Neuronal stem cell (in vitro differentiated cells): ENCODE measurements at regions not wholly inside any gene's neighbourhood (a gene's known extent, or its start where the extent isn't known, plus 50 kb on each side); places are given as distances from the start of the nearest gene placed in this dataset.

ENCODE experiments used
- DNase-seq: peaks from one replicate; pipeline ENCODE4 v3.0.0-alpha.2; 2013; ENCODE audit warnings: low spot score
- H2AFZ ChIP-seq: one replicate; pipeline ENCODE4 v1.6.1; 2013; ENCODE audit warnings: mild to moderate bottlenecking, low read length, inconsistent platforms
- H2AK5ac ChIP-seq: 2 replicates; pipeline ENCODE4 v1.6.1; 2013; ENCODE audit warnings: low read depth, mild to moderate bottlenecking, inconsistent platforms, low read length, moderate library complexity, mixed read lengths
- H2BK120ac ChIP-seq: 2 replicates; pipeline ENCODE4 v1.6.1; 2013; ENCODE audit warnings: low read depth, mild to moderate bottlenecking, inconsistent platforms, low read length, moderate library complexity, mixed read lengths
- H2BK12ac ChIP-seq: one replicate; pipeline ENCODE4 v1.6.1; 2013; ENCODE audit warnings: low read length, inconsistent platforms
- H2BK15ac ChIP-seq: 2 replicates; pipeline ENCODE4 v1.6.1; 2013; ENCODE audit warnings: mild to moderate bottlenecking, low read length, inconsistent platforms, mixed read lengths
- H2BK5ac ChIP-seq: one replicate; pipeline ENCODE4 v1.6.1; 2013; ENCODE audit warnings: inconsistent platforms, mild to moderate bottlenecking, low read length, moderate library complexity
- H3K14ac ChIP-seq: one replicate; pipeline ENCODE4 v1.6.1; 2013; ENCODE audit warnings: low read length, inconsistent platforms
- H3K18ac ChIP-seq: 2 replicates; pipeline ENCODE4 v1.6.1; 2013; ENCODE audit warnings: low read length, inconsistent platforms
- H3K23ac ChIP-seq: 2 replicates; pipeline ENCODE4 v1.6.1; 2013; ENCODE audit warnings: low read depth, mild to moderate bottlenecking, mixed read lengths, low read length, inconsistent platforms; ENCODE audit not compliant: poor library complexity
- H3K27ac ChIP-seq: replicated peaks from 3 replicates; pipeline ENCODE4 v1.5.1; 2013; ENCODE audit warnings: low read length, inconsistent platforms
- H3K27me3 ChIP-seq, 3 experiments: 2 replicates each; pipeline ENCODE4 v1.6.1; 2013; ENCODE audit warnings: low read length in 3 of 3, mild to moderate bottlenecking in 2 of 3, inconsistent platforms in 1 of 3, low read depth in 1 of 3, mixed read lengths in 1 of 3, moderate library complexity in 1 of 3; ENCODE audit not compliant: control insufficient read depth in 3 of 3, insufficient read depth in 3 of 3
- H3K36me3 ChIP-seq, 2 donors: replicated peaks in 1 of 2; 2 replicates each; pipeline ENCODE4 v1.6.1; 2013; ENCODE audit warnings: low read length in 2 of 2; ENCODE audit not compliant: control insufficient read depth in 2 of 2, insufficient read depth in 2 of 2
- H3K4ac ChIP-seq: 2 replicates; pipeline ENCODE4 v1.6.1; 2013; ENCODE audit warnings: inconsistent platforms, mild to moderate bottlenecking, low read length, moderate library complexity
- H3K4me1 ChIP-seq, 2 donors: 1 replicate in 1 of 2; 2 replicates in 1 of 2; pipeline ENCODE4 v1.6.1; 2013; ENCODE audit warnings: low read length in 2 of 2, low read depth in 1 of 2; ENCODE audit not compliant: control insufficient read depth in 2 of 2, insufficient read depth in 1 of 2
- H3K4me2 ChIP-seq: one replicate; pipeline ENCODE4 v1.6.1; 2013; ENCODE audit warnings: mild to moderate bottlenecking, low read length, inconsistent platforms; ENCODE audit not compliant: insufficient read depth, poor library complexity, severe bottlenecking
- H3K4me3 ChIP-seq, 2 donors: 2 replicates each; pipeline ENCODE4 v1.5.1; 2013; ENCODE audit warnings: low read length in 2 of 2, mild to moderate bottlenecking in 2 of 2, inconsistent platforms in 1 of 2, moderate library complexity in 1 of 2
- H3K79me1 ChIP-seq: one replicate; pipeline ENCODE4 v1.6.1; 2013; ENCODE audit warnings: low read depth, mild to moderate bottlenecking, inconsistent platforms, low read length, moderate library complexity
- H3K9ac ChIP-seq: one replicate; pipeline ENCODE4 v1.6.1; 2013; ENCODE audit warnings: mild to moderate bottlenecking, low read depth, low read length, inconsistent platforms; ENCODE audit not compliant: poor library complexity
- H3K9me3 ChIP-seq, 2 donors: replicated peaks in 1 of 2; 2 replicates each; pipeline versions ENCODE3 to v1.6.1; 2013; ENCODE audit warnings: low read length in 2 of 2, mild to moderate bottlenecking in 2 of 2, inconsistent platforms in 1 of 2, low read depth in 1 of 2, mixed read lengths in 1 of 2, moderate library complexity in 1 of 2; ENCODE audit not compliant: control insufficient read depth in 2 of 2, insufficient read depth in 1 of 2
- H4K8ac ChIP-seq: one replicate; pipeline ENCODE4 v1.6.1; 2013; ENCODE audit warnings: low read depth, mild to moderate bottlenecking, inconsistent platforms, low read length, moderate library complexity
- H4K91ac ChIP-seq: one replicate; pipeline ENCODE4 v1.6.1; 2013; ENCODE audit warnings: low read length, low read depth, mild to moderate bottlenecking, inconsistent platforms; ENCODE audit not compliant: poor library complexity
- WGBS, 2 donors: extraction: QIAGEN DNeasy Blood & Tissue Kit; methylation state at CpG; one replicate each; pipeline ENCODE4 v1.1.7; 2013; ENCODE audit warnings: missing lambda C conversion rate in 2 of 2, mixed read lengths in 1 of 2; ENCODE audit not compliant: insufficient read length in 2 of 2, insufficient replicate concordance in 1 of 2; ENCODE audit errors: extremely low coverage in 2 of 2; 5-methylcytosine and 5-hydroxymethylcytosine counted together

GRCh38 chr1:19015476-19015875 is 59.0 kb upstream of the IFFO2 start:
- no peak overlapping the region for H2BK120ac ChIP-seq
- no peaks in the 10 kb centered on the region for H3K79me1 ChIP-seq
- no peak overlapping the region for H2BK5ac ChIP-seq
- H3K14ac ChIP-seq, result no peak overlapping the region
- H3K4me1 ChIP-seq, result peaks cover 15 to 25% of the 10 kb centered on the region in 2 donors
- H4K91ac ChIP-seq, result no peak overlapping the region
- H3K36me3 ChIP-seq, result no peaks in the 10 kb centered on the region
- H3K23ac ChIP-seq, result no peak overlapping the region
- H2BK12ac ChIP-seq, result no peak overlapping the region
- H3K4me3 ChIP-seq, result no peak overlapping the region
- no peak overlapping the region for H3K18ac ChIP-seq
- H3K4me2 ChIP-seq, result no peak overlapping the region
- no peak overlapping the region for H3K4ac ChIP-seq
- H2AK5ac ChIP-seq, result no peak overlapping the region
- WGBS, 2 donors, result no CpG with 5 or more reads among the region's 6 CpGs
- H3K27ac ChIP-seq, result no peak overlapping the region
- no peaks in the 10 kb centered on the region for H3K27me3 ChIP-seq
- no peak overlapping the region for H2AFZ ChIP-seq
- H3K9me3 ChIP-seq, result no peaks in the 10 kb centered on the region
- no peak for DNase-seq
- no peak overlapping the region for H4K8ac ChIP-seq
- no peak overlapping the region for H3K9ac ChIP-seq
- H2BK15ac ChIP-seq, result no peak overlapping the region

- Histone ChIP-seq H3K79me1 (no peaks in the 10 kb centered on the region), H3K27me3 (no peaks in the 10 kb centered on the region), H3K36me3 (no peaks in the 10 kb centered on the region), H3K4me1 (peaks cover 22 to 26% of the 10 kb centered on the region in 2 donors), H4K91ac (no peak overlapping the region), H2AFZ (no peak overlapping the region), H3K23ac (no peak overlapping the region), H3K4ac (no peak overlapping the region), H3K18ac (no peak overlapping the region), H3K4me2 (no peak overlapping the region), H2BK15ac (no peak overlapping the region), H2BK12ac (no peak overlapping the region), H2BK120ac (no peak overlapping the region), H3K9ac (no peak overlapping the region), H2AK5ac (no peak overlapping the region), H2BK5ac (no peak overlapping the region), H4K8ac (no peak overlapping the region), H3K27ac (no peak overlapping the region), H3K4me3 (no peak overlapping the region), H3K9me3 (no peaks in the 10 kb centered on the region), H3K14ac (no peak overlapping the region)
- no CpG with 5 or more reads among the region's 7 CpGs for WGBS, 2 donors
- DNase-seq, result no peak
Observed at GRCh38 chr1:19014765-19015164, 58.3 kb upstream of the IFFO2 start.

GRCh38 chr1:19013826-19014548 is 57.5 kb upstream of the IFFO2 start:
- Histone ChIP-seq H2AK5ac (no peak overlapping the region), H3K18ac (no peak overlapping the region), H4K8ac (no peak overlapping the region), H3K4ac (no peak overlapping the region), H3K14ac (no peak overlapping the region), H2BK120ac (no peak overlapping the region), H2BK12ac (no peak overlapping the region), H3K79me1 (no peaks in the 10 kb centered on the region), H3K27me3 (no peaks in the 10 kb centered on the region), H4K91ac (no peak overlapping the region), H2BK15ac (no peak overlapping the region), H3K4me1 (peaks cover 28 to 29% of the 10 kb centered on the region in 2 donors), H3K23ac (no peak overlapping the region), H3K4me2 (no peak overlapping the region), H2BK5ac (no peak overlapping the region), H3K9ac (no peak overlapping the region), H3K27ac (no peak overlapping the region), H3K4me3 (no peak overlapping the region), H3K9me3 (no peaks in the 10 kb centered on the region), H2AFZ (no peak overlapping the region), H3K36me3 (no peaks in the 10 kb centered on the region)
- WGBS, 2 donors, result no CpG with 5 or more reads among the region's 16 CpGs
- DNase-seq, result no peak

- H3K27ac ChIP-seq, result peak overlapping the region; percentile 60
- no peaks in the 10 kb centered on the region for H3K79me1 ChIP-seq
- no peak for DNase-seq
- H3K4me1 ChIP-seq, result peaks cover 26 to 35% of the 10 kb centered on the region in 2 donors
- H3K9me3 ChIP-seq, result no peaks in the 10 kb centered on the region
- no peak overlapping the region for H3K14ac ChIP-seq
- no peak overlapping the region for H3K4me3 ChIP-seq
- H2BK120ac ChIP-seq, result no peak overlapping the region
- no peak overlapping the region for H3K9ac ChIP-seq
- H3K23ac ChIP-seq, result peak overlapping the region; percentile 47
- no peaks in the 10 kb centered on the region for H3K27me3 ChIP-seq
- no peak overlapping the region for H2BK12ac ChIP-seq
- no CpG with 5 or more reads among the region's 6 CpGs for WGBS, 2 donors
- peak overlapping the region; percentile 46 for H2BK15ac ChIP-seq
- no peak overlapping the region for H2BK5ac ChIP-seq
- no peaks in the 10 kb centered on the region for H3K36me3 ChIP-seq
- no peak overlapping the region for H2AK5ac ChIP-seq
- H2AFZ ChIP-seq, result peak overlapping the region; percentile 54
- peak overlapping the region; percentile 20 for H3K18ac ChIP-seq
- H4K91ac ChIP-seq, result no peak overlapping the region
- H3K4ac ChIP-seq, result no peak overlapping the region
- no peak overlapping the region for H3K4me2 ChIP-seq
- H4K8ac ChIP-seq, result no peak overlapping the region
Observed at GRCh38 chr1:19011845-19012231, 55.4 kb upstream of the IFFO2 start.
